PC-9 (cell line): ENCODE measurements at regions not wholly inside any gene's neighbourhood (a gene's known extent, or its start where the extent isn't known, plus 50 kb on each side); places are given as distances from the start of the nearest gene placed in this dataset.
"Not testable (repeated sequence)": the region's sequence is repeated elsewhere in the genome, so short reads cannot be mapped to it uniquely, and the experiment has no call there.

Source experiments
- BruUV-seq: library from RNA; stranded (reverse); fragments of 400-500 nt; replicated peaks from 2 replicates; lab custom pipeline; 2021; lab: Mats Ljungman, UMichigan
- CTCF ChIA-PET: fragments of 300-600 bp; sonication (Branson Sonifier 250); formaldehyde crosslinking; loops from one replicate; lab custom pipeline; 2022; ENCODE audit warnings: antibody characterized with exemption; lab: Charles Lee
- POLR2A ChIA-PET: fragments of 300-600 bp; sonication (Branson Sonifier 250); formaldehyde crosslinking; loops from one replicate; lab custom pipeline; 2022; ENCODE audit warnings: antibody characterized with exemption; ENCODE audit not compliant: unreplicated experiment; lab: Charles Lee
- DNase-seq, 2 experiments: peaks; one replicate each; pipeline versions ENCODE4 v3.0.0 to v3.0.0-alpha.2; 2015 to 2022; ENCODE audit warnings: mixed read lengths in 1 of 2
- H2AFZ ChIP-seq: fragments of 200-600 bp; sonication (generic); 2 replicates; pipeline ENCODE4 v1.8.1; 2017; ENCODE audit warnings: antibody characterized with exemption
- H3F3A ChIP-seq: fragments of 200-600 bp; sonication (generic); 2 replicates; pipeline ENCODE4 v1.8.1; 2017; ENCODE audit warnings: antibody characterized with exemption, mild to moderate bottlenecking, low read depth; ENCODE audit not compliant: insufficient read depth
- H3K27ac ChIP-seq: fragments of 200-600 bp; sonication (generic); 2 replicates; pipeline ENCODE4 v1.6.1; 2016; ENCODE audit warnings: mixed run types
- H3K27me3 ChIP-seq: fragments of 200-600 bp; sonication (generic); 2 replicates; pipeline ENCODE4 v1.6.1; 2016; ENCODE audit warnings: low read depth, mixed run types; ENCODE audit not compliant: insufficient read depth
- H3K36me3 ChIP-seq: fragments of 200-600 bp; sonication (generic); 2 replicates; pipeline ENCODE4 v1.6.1; 2016; ENCODE audit warnings: low read depth, mixed run types
- H3K4me1 ChIP-seq: fragments of 200-600 bp; sonication (generic); replicated peaks from 2 replicates; pipeline ENCODE4 v1.6.1; 2016; ENCODE audit warnings: mixed run types; ENCODE audit not compliant: insufficient read depth
- H3K4me2 ChIP-seq: fragments of 200-600 bp; sonication (generic); 2 replicates; pipeline ENCODE4 v1.6.1; 2017; ENCODE audit warnings: mixed run types
- H3K4me3 ChIP-seq: fragments of 200-600 bp; sonication (generic); 2 replicates; pipeline ENCODE4 v1.6.1; 2016; ENCODE audit warnings: mixed run types
- H3K79me2 ChIP-seq: fragments of 200-600 bp; sonication (generic); 2 replicates; pipeline ENCODE4 v1.6.1; 2017; ENCODE audit warnings: low read depth, mixed run types
- H3K9me2 ChIP-seq: fragments of 200-600 bp; sonication (generic); 2 replicates; pipeline ENCODE4 v1.8.1; 2017; ENCODE audit warnings: mild to moderate bottlenecking; ENCODE audit not compliant: insufficient read depth
- H3K9me3 ChIP-seq: fragments of 200-600 bp; sonication (generic); 2 replicates; pipeline ENCODE4 v1.8.1; 2016; ENCODE audit warnings: low read depth; ENCODE audit not compliant: insufficient read depth
- H4K20me1 ChIP-seq: fragments of 200-600 bp; sonication (generic); 2 replicates; pipeline ENCODE4 v1.8.1; 2017; ENCODE audit not compliant: insufficient read depth
- CTCF ChIP-seq: fragments of 200-600 bp; sonication (generic); conservative IDR thresholded peaks from 2 replicates; pipeline ENCODE4 v1.6.1; 2017; ENCODE audit warnings: mixed run types, antibody characterized with exemption, mild to moderate bottlenecking, moderate library complexity
- EZH2 ChIP-seq: fragments of 200-600 bp; sonication (generic); IDR thresholded peaks from 2 replicates; pipeline ENCODE4 v1.8.0; 2017; ENCODE audit warnings: antibody characterized with exemption, low read depth
- intact Hi-C: fragments of 100-400 bp; cut with micrococcal nuclease; formaldehyde crosslinking; loops from one replicate; pipeline ENCODE4 v1.10.0; 2022; ENCODE audit not compliant: unreplicated experiment

- Histone ChIP-seq H3K4me2 (no peak overlapping the region), H3F3A (no peaks in the 10 kb centered on the region), H3K9me3 (no peaks in the 10 kb centered on the region; the same call in 1 of the 2 replicates), H3K4me1 (no peaks in the 10 kb centered on the region), H3K36me3 (no peaks in the 10 kb centered on the region), H4K20me1 (no peaks in the 10 kb centered on the region), H3K27me3 (no peaks in the 10 kb centered on the region), H3K79me2 (no peaks in the 10 kb centered on the region), H3K9me2 (no peaks in the 10 kb centered on the region), H3K4me3 (no peak overlapping the region), H3K27ac (no peak overlapping the region), H2AFZ (no peak overlapping the region)
- TF ChIP-seq EZH2: no peak
- POLR2A ChIA-PET: no interaction called here
- DNase-seq: no peak
- BruUV-seq: no TSS peak
- CTCF ChIA-PET: no interaction called here
- intact Hi-C loops: no loop called here
Observed at GRCh38 chr2:10196110-10196892, 73.8 kb downstream of the RRM2 start.

DNA sequence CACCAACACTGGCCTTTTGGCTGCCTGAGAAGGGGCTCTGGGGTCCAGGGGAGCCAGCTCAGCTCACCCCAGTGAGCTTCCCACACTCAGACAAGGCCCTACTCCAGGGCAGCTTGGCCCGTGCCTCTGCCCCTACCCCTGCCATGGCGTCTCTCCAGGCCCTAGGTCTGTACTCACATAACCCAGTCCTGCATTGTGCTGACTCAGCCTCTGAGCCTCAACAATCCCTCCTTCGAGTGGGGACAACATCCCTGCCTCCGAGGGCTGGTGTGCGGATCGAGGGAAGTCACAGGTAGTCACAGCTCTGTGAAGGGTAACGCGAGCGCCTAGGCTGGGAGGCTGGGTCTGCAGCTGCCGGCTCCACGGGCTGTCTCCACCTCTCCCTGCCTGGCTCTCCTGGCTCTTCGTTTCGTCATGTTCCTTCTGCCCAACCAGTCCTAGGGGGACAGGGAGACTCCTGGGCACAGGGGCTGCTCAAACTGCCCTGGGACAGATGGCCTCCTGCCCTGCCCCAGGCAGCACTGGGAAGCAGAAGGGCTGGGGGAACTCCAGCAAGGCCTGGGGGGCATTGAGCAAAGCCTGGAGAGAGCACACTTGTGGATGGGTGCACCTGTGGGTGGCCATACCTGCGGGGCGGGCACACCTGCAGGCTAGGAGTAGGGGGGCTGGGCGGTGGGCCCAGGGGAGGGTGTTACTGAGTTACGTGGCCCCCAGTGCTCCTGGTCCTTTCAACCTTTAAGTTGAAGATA lies 74.6 kb downstream of the RRM2 start:
- Histone ChIP-seq H3K4me3 (no peak overlapping the region), H3F3A (peaks cover 1% of the 10 kb centered on the region; the same call in 1 of the 2 replicates), H3K9me2 (no peaks in the 10 kb centered on the region), H3K27me3 (no peaks in the 10 kb centered on the region), H4K20me1 (no peaks in the 10 kb centered on the region), H3K4me1 (no peaks in the 10 kb centered on the region), H3K27ac (no peak overlapping the region), H2AFZ (no peak overlapping the region), H3K4me2 (no peak overlapping the region), H3K36me3 (no peaks in the 10 kb centered on the region), H3K79me2 (no peaks in the 10 kb centered on the region), H3K9me3 (no peaks in the 10 kb centered on the region; the same call in 1 of the 2 replicates)
- ChIA-PET CTCF (no interaction called here), POLR2A (no interaction called here)
- TF ChIP-seq CTCF: no peak
- no peak for TF ChIP-seq EZH2
- no peak for DNase-seq
- intact Hi-C loops: no loop called here
- no TSS peak for BruUV-seq

GRCh38 chr2:10197697-10198076 lies 75.1 kb downstream of the RRM2 start:
- H3K4me2 ChIP-seq: no peak overlapping the region
- no peak overlapping the region for H3K27ac ChIP-seq
- no peaks in the 10 kb centered on the region for H3K9me2 ChIP-seq
- H3F3A ChIP-seq: peaks cover 5% of the 10 kb centered on the region; the same call in 1 of the 2 replicates
- no TSS peak for BruUV-seq
- TF ChIP-seq CTCF (no peak), EZH2 (no peak)
- H3K27me3 ChIP-seq: no peaks in the 10 kb centered on the region
- no peaks in the 10 kb centered on the region for H3K4me1 ChIP-seq
- H3K79me2 ChIP-seq: no peaks in the 10 kb centered on the region
- ChIA-PET CTCF (no interaction called here), POLR2A (no interaction called here)
- no peak overlapping the region for H2AFZ ChIP-seq
- intact Hi-C loops: no loop called here
- no peaks in the 10 kb centered on the region for H3K36me3 ChIP-seq
- no peak for DNase-seq
- no peaks in the 10 kb centered on the region for H4K20me1 ChIP-seq
- no peaks in the 10 kb centered on the region; the same call in 1 of the 2 replicates for H3K9me3 ChIP-seq
- no peak overlapping the region for H3K4me3 ChIP-seq

GRCh38 chr2:10198482-10198881 lies 75.9 kb downstream of the RRM2 start:
- intact Hi-C loops, CTCF ChIA-PET: not testable (repeated sequence)

More at GRCh38 chr2:10198482-10198881, 75.9 kb downstream of the RRM2 start:
- H3K4me2 ChIP-seq, H3K9me3 ChIP-seq, BruUV-seq, H3K79me2 ChIP-seq, H3K36me3 ChIP-seq, DNase-seq, H3K27ac ChIP-seq, H3K27me3 ChIP-seq, H3K9me2 ChIP-seq, H3K4me1 ChIP-seq, H3K4me3 ChIP-seq, POLR2A ChIA-PET, H4K20me1 ChIP-seq, H3F3A ChIP-seq, H2AFZ ChIP-seq: not testable (repeated sequence)
